NB4 (cell line): ENCODE measurements at regions not wholly inside any gene's neighbourhood (a gene's known extent, or its start where the extent isn't known, plus 50 kb on each side); places are given as distances from the start of the nearest gene placed in this dataset.

Experiments used
- DNase-seq: peaks from one replicate; pipeline ENCODE4 v3.0.0; 2010; ENCODE audit warnings: low read depth
- H3K4me3 ChIP-seq: one replicate; pipeline ENCODE4 v1.5.1; 2011; ENCODE audit warnings: mild to moderate bottlenecking, low read depth, low read length, moderate library complexity
- MYC ChIP-seq: IDR thresholded peaks from 2 replicates; pipeline ENCODE4 v1.6.1; 2011; ENCODE audit warnings: low read depth, low read length
- POLR2A ChIP-seq: IDR thresholded peaks from 2 replicates; pipeline ENCODE4 v1.6.1; 2011; ENCODE audit warnings: mild to moderate bottlenecking; ENCODE audit not compliant: insufficient read length; ENCODE audit errors: extremely low read depth
- TF ChIP-seq, protein P1 (sequence below): IDR thresholded peaks from one replicate; pipeline ENCODE4 v1.5.1; 2012; ENCODE audit warnings: low read depth, low read length
- TF ChIP-seq, protein P2 (sequence below): IDR thresholded peaks from 2 replicates; pipeline ENCODE4 v1.6.1; 2011; ENCODE audit warnings: low read depth, low read length

DNA sequence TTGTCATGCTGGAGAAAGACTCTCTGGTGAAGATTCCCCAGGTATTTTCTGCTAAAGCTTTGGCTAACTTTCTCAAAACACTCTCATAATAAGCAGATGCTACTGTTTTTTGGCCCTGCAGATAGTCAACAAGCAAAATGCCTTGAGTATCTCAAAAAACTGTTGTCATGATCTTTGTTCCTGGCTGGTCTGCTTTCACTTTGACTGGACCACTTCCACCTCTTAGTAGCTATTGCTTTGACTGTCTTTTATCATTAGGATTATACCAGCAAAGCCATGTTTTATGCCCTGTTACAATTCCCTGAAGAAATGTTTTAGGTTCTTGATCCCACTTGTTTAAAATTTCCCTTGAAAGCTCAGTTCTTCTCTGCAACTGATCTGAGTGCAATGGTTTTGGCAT, 231.5 kb downstream of the SLC7A11 start:
- H3K4me3 ChIP-seq = no peak overlapping the region
- TF ChIP-seq, protein P1, sequence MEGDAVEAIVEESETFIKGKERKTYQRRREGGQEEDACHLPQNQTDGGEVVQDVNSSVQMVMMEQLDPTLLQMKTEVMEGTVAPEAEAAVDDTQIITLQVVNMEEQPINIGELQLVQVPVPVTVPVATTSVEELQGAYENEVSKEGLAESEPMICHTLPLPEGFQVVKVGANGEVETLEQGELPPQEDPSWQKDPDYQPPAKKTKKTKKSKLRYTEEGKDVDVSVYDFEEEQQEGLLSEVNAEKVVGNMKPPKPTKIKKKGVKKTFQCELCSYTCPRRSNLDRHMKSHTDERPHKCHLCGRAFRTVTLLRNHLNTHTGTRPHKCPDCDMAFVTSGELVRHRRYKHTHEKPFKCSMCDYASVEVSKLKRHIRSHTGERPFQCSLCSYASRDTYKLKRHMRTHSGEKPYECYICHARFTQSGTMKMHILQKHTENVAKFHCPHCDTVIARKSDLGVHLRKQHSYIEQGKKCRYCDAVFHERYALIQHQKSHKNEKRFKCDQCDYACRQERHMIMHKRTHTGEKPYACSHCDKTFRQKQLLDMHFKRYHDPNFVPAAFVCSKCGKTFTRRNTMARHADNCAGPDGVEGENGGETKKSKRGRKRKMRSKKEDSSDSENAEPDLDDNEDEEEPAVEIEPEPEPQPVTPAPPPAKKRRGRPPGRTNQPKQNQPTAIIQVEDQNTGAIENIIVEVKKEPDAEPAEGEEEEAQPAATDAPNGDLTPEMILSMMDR = no peak
- TF ChIP-seq POLR2A = no peak
- no peak for DNase-seq

DNA sequence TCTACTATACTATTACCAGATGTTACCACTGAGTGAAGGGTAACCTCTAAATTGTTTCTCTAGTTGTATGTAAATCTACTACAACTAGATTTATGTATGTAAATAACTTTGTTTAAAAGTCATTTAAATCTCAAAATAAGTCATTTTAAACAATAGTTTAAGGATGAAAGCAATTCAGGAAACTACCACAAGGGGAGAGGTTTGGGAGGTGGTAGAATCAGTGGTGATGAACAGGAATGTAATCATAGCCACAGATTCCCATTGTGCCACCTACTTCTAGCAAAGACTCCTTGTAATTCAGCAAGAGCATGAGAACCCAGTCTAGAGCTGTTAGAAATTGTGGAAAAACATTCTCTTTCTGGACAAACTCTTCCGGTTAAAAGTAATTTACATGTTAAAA, 234.6 kb downstream of the SLC7A11 start:
- DNase-seq = no peak
- TF ChIP-seq, protein P2, sequence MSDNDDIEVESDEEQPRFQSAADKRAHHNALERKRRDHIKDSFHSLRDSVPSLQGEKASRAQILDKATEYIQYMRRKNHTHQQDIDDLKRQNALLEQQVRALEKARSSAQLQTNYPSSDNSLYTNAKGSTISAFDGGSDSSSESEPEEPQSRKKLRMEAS = no peak
- TF ChIP-seq, protein P1 = peak; percentile 15
- H3K4me3 ChIP-seq = no peak overlapping the region

DNA sequence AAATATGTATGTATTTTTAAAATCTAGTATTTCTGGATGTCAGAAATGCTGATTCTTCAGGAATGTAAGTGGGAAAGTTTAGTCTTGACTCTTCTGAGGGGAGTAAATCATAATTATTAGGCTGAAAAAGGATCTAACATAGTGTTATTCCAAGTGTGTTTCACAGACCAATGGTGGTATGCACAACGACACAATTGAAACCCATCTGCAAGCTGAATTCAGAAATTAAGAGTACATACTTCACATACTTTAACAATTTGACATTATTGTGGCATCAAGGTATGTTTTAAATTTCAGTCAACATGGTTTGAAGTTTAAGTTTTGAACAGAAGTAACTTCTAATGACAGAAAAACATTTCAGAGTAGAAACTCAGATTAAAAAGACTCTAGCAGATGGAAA, 236.7 kb downstream of the SLC7A11 start:
- DNase-seq = no peak
- H3K4me3 ChIP-seq = no peak overlapping the region
- TF ChIP-seq, protein P2 = no peak
- TF ChIP-seq MYC (no peak), POLR2A (no peak)
- TF ChIP-seq, protein P1 = no peak

DNA sequence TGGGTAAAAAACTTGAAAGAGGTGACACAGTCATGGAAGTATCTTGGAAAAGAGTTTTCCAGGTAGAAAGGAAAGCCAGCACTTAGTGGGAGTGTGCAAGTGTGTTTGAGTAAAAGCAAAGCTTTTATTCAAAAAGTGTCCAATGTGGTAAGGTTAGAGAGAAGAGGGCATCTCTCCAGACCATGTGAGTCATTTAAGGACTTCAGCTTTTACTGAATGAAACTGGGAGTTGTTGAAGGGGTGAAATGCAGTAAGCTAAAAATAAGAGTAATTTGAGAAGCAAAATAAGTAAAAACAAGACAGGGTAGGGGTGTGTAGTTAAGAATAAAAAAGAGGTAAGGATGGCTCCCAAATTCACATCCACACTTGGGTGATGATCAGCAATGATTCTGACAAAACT, 238.9 kb downstream of the SLC7A11 start:
- TF ChIP-seq MYC (no peak), POLR2A (no peak)
- TF ChIP-seq, protein P1 = no peak
- TF ChIP-seq, protein P2 = no peak
- H3K4me3 ChIP-seq = no peak overlapping the region
- DNase-seq = no peak

DNA sequence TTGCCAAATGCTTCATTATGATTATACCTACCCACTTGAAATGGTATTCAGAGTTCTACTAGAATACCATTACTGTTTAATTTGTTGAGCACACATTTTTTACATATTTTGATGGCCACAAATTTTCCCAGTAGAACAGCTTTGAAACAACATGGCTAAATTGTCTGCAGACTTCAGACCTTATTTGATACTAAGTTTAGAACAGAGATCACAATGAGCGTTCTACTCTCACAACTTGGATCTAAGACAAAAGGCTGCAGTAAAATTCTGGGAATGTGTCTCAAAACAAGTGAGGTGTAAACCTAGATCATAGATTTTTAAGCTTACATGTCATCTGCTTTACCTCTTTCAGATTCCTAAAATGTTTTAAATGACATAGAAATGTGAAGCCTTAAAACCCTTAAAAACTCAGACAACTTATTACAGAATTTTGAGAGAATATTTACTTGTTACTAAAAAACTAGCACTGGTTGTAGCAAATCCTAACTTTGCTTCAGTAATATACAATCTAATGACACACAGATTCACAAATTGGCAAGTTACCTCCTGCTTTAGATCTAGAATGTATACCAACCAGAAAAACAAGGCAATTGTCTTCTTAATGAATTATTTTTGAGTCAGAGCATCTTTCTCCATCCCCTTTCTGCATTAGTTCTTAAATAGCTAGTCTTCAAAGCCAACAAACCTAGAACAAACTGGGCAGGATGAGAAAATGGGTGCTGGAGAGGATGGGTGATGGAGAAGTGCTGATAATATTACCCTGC, 243.3 kb downstream of the SLC7A11 start:
- TF ChIP-seq, protein P2 = no peak
- TF ChIP-seq POLR2A (no peak), MYC (no peak)
- TF ChIP-seq, protein P1 = no peak
- no peak overlapping the region for H3K4me3 ChIP-seq
- DNase-seq = no peak

DNA sequence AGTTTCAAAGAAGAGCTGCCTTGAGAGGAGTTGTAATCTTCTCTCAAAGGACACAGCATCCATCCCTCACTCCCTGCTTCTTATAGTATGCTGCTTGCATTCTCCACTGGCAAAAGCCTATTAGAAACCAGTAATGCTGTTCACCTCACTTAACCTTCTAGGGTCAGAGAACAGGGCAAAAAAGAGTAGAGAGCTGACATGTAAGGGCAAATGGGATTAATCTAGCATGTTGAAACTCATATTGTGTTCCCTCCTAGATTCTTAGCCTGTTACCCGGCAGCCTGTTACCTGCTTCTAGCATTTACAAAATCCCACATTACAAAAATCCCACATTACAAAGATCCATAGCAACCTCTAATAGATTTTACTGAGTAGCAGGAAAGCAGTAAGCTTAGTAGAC, 244.7 kb downstream of the SLC7A11 start:
- no peak for DNase-seq
- H3K4me3 ChIP-seq = no peak overlapping the region
- TF ChIP-seq, protein P1 = no peak
- no peak for TF ChIP-seq MYC
- TF ChIP-seq, protein P2 = no peak
- no peak for TF ChIP-seq POLR2A
